HEK293 (cell line): ENCODE measurements at regions not wholly inside any gene's neighbourhood (a gene's known extent, or its start where the extent isn't known, plus 50 kb on each side); places are given as distances from the start of the nearest gene placed in this dataset.
A peak's percentile ranks its signal among the peaks of the same experiment; 100 is the strongest.

Source experiments
- HIC1 ChIP-seq: fragments of 450-650 bp; formaldehyde crosslinking; IDR thresholded peaks from 2 replicates; pipeline ENCODE4 v1.5.1; 2016; ENCODE audit warnings: missing biosample characterization, missing genetic modification characterization
- PATZ1 ChIP-seq: fragments of 450-650 bp; formaldehyde crosslinking; IDR thresholded peaks from 2 replicates; pipeline ENCODE4 v1.5.1; 2016; ENCODE audit warnings: missing biosample characterization, missing genetic modification characterization
- PRDM4 ChIP-seq: fragments of 450-650 bp; formaldehyde crosslinking; IDR thresholded peaks from 2 replicates; pipeline ENCODE4 v1.5.1; 2017; ENCODE audit warnings: missing biosample characterization, missing genetic modification characterization
- SETDB1 ChIP-seq: IDR thresholded peaks from one replicate; pipeline ENCODE4 v1.6.1; 2017; ENCODE audit warnings: mild to moderate bottlenecking, low read length, moderate library complexity, mixed read lengths; ENCODE audit not compliant: insufficient read length
- ZBTB20 ChIP-seq: fragments of 450-650 bp; formaldehyde crosslinking; IDR thresholded peaks from 2 replicates; pipeline ENCODE4 v1.5.1; 2016; ENCODE audit warnings: missing biosample characterization, missing genetic modification characterization
- ZEB2 ChIP-seq: fragments of 450-650 bp; formaldehyde crosslinking; IDR thresholded peaks from 2 replicates; pipeline ENCODE4 v1.5.1; 2016; ENCODE audit warnings: missing biosample characterization, missing genetic modification characterization
- ZFP37 ChIP-seq: fragments of 450-650 bp; formaldehyde crosslinking; IDR thresholded peaks from 2 replicates; pipeline ENCODE4 v1.5.1; 2016; ENCODE audit warnings: missing biosample characterization, missing genetic modification characterization
- ZNF132 ChIP-seq: fragments of 450-650 bp; formaldehyde crosslinking; IDR thresholded peaks from 2 replicates; pipeline ENCODE4 v1.5.1; 2017; ENCODE audit warnings: missing biosample characterization, missing genetic modification characterization, borderline replicate concordance
- ZNF174 ChIP-seq: fragments of 450-650 bp; formaldehyde crosslinking; IDR thresholded peaks from 2 replicates; pipeline ENCODE4 v1.5.0; 2017; ENCODE audit warnings: missing biosample characterization, mild to moderate bottlenecking, missing genetic modification characterization
- ZNF19 ChIP-seq: fragments of 450-650 bp; formaldehyde crosslinking; IDR thresholded peaks from 2 replicates; pipeline ENCODE4; 2016; ENCODE audit warnings: missing biosample characterization, missing genetic modification characterization, low read depth
- ZNF211 ChIP-seq: fragments of 450-650 bp; formaldehyde crosslinking; IDR thresholded peaks from 2 replicates; pipeline ENCODE4 v1.5.1; 2016; ENCODE audit warnings: low read depth, missing biosample characterization, missing genetic modification characterization
- ZNF26 ChIP-seq: fragments of 450-650 bp; formaldehyde crosslinking; IDR thresholded peaks from 2 replicates; pipeline ENCODE4 v1.5.1; 2016; ENCODE audit warnings: missing biosample characterization, missing genetic modification characterization
- ZNF280D ChIP-seq: fragments of 450-650 bp; formaldehyde crosslinking; IDR thresholded peaks from 2 replicates; pipeline ENCODE4 v1.5.1; 2016; ENCODE audit warnings: missing biosample characterization, missing genetic modification characterization
- ZNF354C ChIP-seq: fragments of 450-650 bp; formaldehyde crosslinking; IDR thresholded peaks from 2 replicates; pipeline ENCODE4 v1.5.1; 2016; ENCODE audit warnings: missing biosample characterization, missing genetic modification characterization, low read depth, borderline replicate concordance
- ZNF404 ChIP-seq: fragments of 450-650 bp; formaldehyde crosslinking; IDR thresholded peaks from 2 replicates; pipeline ENCODE4 v1.5.1; 2017; ENCODE audit warnings: missing biosample characterization, missing genetic modification characterization
- ZNF488 ChIP-seq: fragments of 450-650 bp; formaldehyde crosslinking; IDR thresholded peaks from 2 replicates; pipeline ENCODE4 v1.5.1; 2016; ENCODE audit warnings: missing biosample characterization, missing genetic modification characterization
- ZNF555 ChIP-seq: fragments of 450-650 bp; formaldehyde crosslinking; conservative IDR thresholded peaks from 2 replicates; pipeline ENCODE4 v1.5.1; 2017; ENCODE audit warnings: missing biosample characterization, mild to moderate bottlenecking, missing genetic modification characterization, inconsistent platforms
- ZNF580 ChIP-seq: fragments of 450-650 bp; formaldehyde crosslinking; IDR thresholded peaks from 2 replicates; pipeline ENCODE4 v1.5.1; 2016; ENCODE audit warnings: missing biosample characterization, missing genetic modification characterization
- ZNF639 ChIP-seq: fragments of 450-650 bp; formaldehyde crosslinking; IDR thresholded peaks from 2 replicates; pipeline ENCODE4 v1.5.1; 2016; ENCODE audit warnings: missing biosample characterization, missing genetic modification characterization
- ZNF664 ChIP-seq: fragments of 450-650 bp; formaldehyde crosslinking; IDR thresholded peaks from 2 replicates; pipeline ENCODE4 v1.5.1; 2016; ENCODE audit warnings: missing biosample characterization, missing genetic modification characterization
- ZNF692 ChIP-seq: fragments of 450-650 bp; formaldehyde crosslinking; IDR thresholded peaks from 2 replicates; pipeline ENCODE4 v1.5.1; 2016; ENCODE audit warnings: missing biosample characterization, missing genetic modification characterization
- ZNF843 ChIP-seq: fragments of 450-650 bp; formaldehyde crosslinking; IDR thresholded peaks from 2 replicates; pipeline ENCODE4 v1.5.1; 2016; ENCODE audit warnings: missing biosample characterization, missing genetic modification characterization

- TF ChIP-seq PRDM4 (tag by site-specific recombination) (no peak), ZNF132 (tag by site-specific recombination) (no peak), ZBTB20 (tag by site-specific recombination) (no peak), ZNF692 (peak; percentile 79), ZNF404 (tag by site-specific recombination) (no peak), ZNF26 (no peak), ZNF639 (no peak), ZNF19 (no peak), ZNF555 (tag by site-specific recombination) (no peak), ZNF354C (tag by site-specific recombination) (no peak), ZNF280D (tag by site-specific recombination) (no peak), PATZ1 (no peak), ZNF488 (tag by site-specific recombination) (no peak), ZNF580 (tag by site-specific recombination) (peak; percentile 39; the same call in 1 of the 2 replicates), ZFP37 (tag by site-specific recombination) (no peak), ZEB2 (tag by site-specific recombination) (no peak), ZNF211 (tag by site-specific recombination) (no peak), HIC1 (tag by site-specific recombination) (no peak), ZNF664 (no peak), SETDB1 (no peak), ZNF843 (peak; percentile 93), ZNF174 (no peak)
Observed at GRCh38 chr4:179750374-179750773, 2308.1 kb upstream of the AGA start (continued).
